D721Med (cell line): ENCODE measurements at regions not wholly inside any gene's neighbourhood (a gene's known extent, or its start where the extent isn't known, plus 50 kb on each side); places are given as distances from the start of the nearest gene placed in this dataset.

Source experiments
- DNase-seq: peaks from one replicate; pipeline ENCODE4 v3.0.0; 2011; ENCODE audit warnings: low spot score; ENCODE audit not compliant: insufficient read length
- FAIRE-seq: peaks from 2 replicates; lab custom pipeline; 2011; peaks lifted over from hg19 to GRCh38; lab: Jason Lieb, UNC
- CTCF ChIP-seq: IDR thresholded peaks from 2 replicates; pipeline ENCODE4 v1.5.1; 2012; ENCODE audit warnings: mild to moderate bottlenecking, control low read depth; ENCODE audit not compliant: insufficient read depth; ENCODE audit errors: missing control alignments

- TF ChIP-seq CTCF: no peak
- DNase-seq (no peak), FAIRE-seq (no peak)
These were observed 112.5 kb downstream of the FOXB1 start for GRCh38 chr15:60116456-60117089.

- DNase-seq: no peak
- no peak for FAIRE-seq
- TF ChIP-seq CTCF: no peak
These were observed 114.0 kb downstream of the FOXB1 start for GRCh38 chr15:60118146-60118545.

- no peak for FAIRE-seq
- DNase-seq: no peak
- TF ChIP-seq CTCF: no peak
These were observed 114.5 kb downstream of the FOXB1 start for GRCh38 chr15:60118626-60119025.

GRCh38 chr15:60119101-60119500 lies 115.0 kb downstream of the FOXB1 start:
- FAIRE-seq: no peak

GRCh38 chr15:60120100-60120499 lies 116.0 kb downstream of the FOXB1 start:
- FAIRE-seq (no peak), DNase-seq (no peak)
- TF ChIP-seq CTCF: no peak

More at GRCh38 chr15:60119101-60119500, 115.0 kb downstream of the FOXB1 start:
- no peak for TF ChIP-seq CTCF
- DNase-seq: no peak

- no peak for DNase-seq
- TF ChIP-seq CTCF: no peak
- FAIRE-seq: no peak
These were observed 117.7 kb downstream of the FOXB1 start for GRCh38 chr15:60121845-60122244.

GRCh38 chr15:60122691-60123090 lies 118.6 kb downstream of the FOXB1 start:
- FAIRE-seq (no peak), DNase-seq (no peak)
- no peak for TF ChIP-seq CTCF
